IMR-90 (cell line): ENCODE measurements at regions not wholly inside any gene's neighbourhood (a gene's known extent, or its start where the extent isn't known, plus 50 kb on each side); places are given as distances from the start of the nearest gene placed in this dataset.

Experiments used
- MXI1 ChIP-seq: IDR thresholded peaks from 2 replicates; pipeline ENCODE4 v1.6.1; 2012; ENCODE audit warnings: low read depth, mild to moderate bottlenecking, low read length, moderate library complexity, borderline replicate concordance
- POLR2A ChIP-seq: IDR thresholded peaks from 2 replicates; pipeline ENCODE4 v1.6.1; 2012; ENCODE audit warnings: mild to moderate bottlenecking, low read depth, low read length

- TF ChIP-seq POLR2A = no peak
- TF ChIP-seq MXI1 = no peak
Measured at GRCh38 chr9:79301551-79302391, 270.0 kb upstream of the TLE4 start.
